Spleen (tissue), 11 donors: ENCODE measurements at regions not wholly inside any gene's neighbourhood (a gene's known extent, or its start where the extent isn't known, plus 50 kb on each side); places are given as distances from the start of the nearest gene placed in this dataset.

Experiments
- DNase-seq: peaks from one replicate; pipeline ENCODE4 v3.0.0-alpha.2; 2020
- H3K27ac ChIP-seq, 8 donors: fragments of 200-600 bp; sonication (generic) in 7 of 8; 1 replicate in 4 of 8; 2 replicates in 4 of 8; pipeline versions ENCODE4 v1.5.0 to v1.8.0; 2016 to 2021; ENCODE audit warnings: inconsistent platforms in 4 of 8, mild to moderate bottlenecking in 4 of 8, moderate library complexity in 1 of 8
- H3K27me3 ChIP-seq, 7 donors: fragments of 200-600 bp; sonication (generic) in 6 of 7; replicated peaks in 1 of 7; 1 replicate in 4 of 7; 2 replicates in 3 of 7; pipeline versions ENCODE4 v1.5.0 to v1.8.0; 2016 to 2021; ENCODE audit warnings: inconsistent platforms in 3 of 7, mild to moderate bottlenecking in 1 of 7
- H3K36me3 ChIP-seq, 6 donors: fragments of 200-600 bp; sonication (generic) in 5 of 6; 1 replicate in 4 of 6; 2 replicates in 2 of 6; pipeline versions ENCODE4 v1.5.0 to v1.8.0; 2016 to 2021; ENCODE audit warnings: inconsistent platforms in 2 of 6
- H3K4me1 ChIP-seq, 6 donors: fragments of 200-600 bp; sonication (generic) in 5 of 6; 1 replicate in 3 of 6; 2 replicates in 3 of 6; pipeline versions ENCODE4 v1.5.0 to v1.8.0; 2016 to 2021; ENCODE audit warnings: inconsistent platforms in 3 of 6
- H3K4me3 ChIP-seq, 8 donors: fragments of 200-600 bp; sonication (generic) in 7 of 8; 1 replicate in 4 of 8; 2 replicates in 4 of 8; pipeline versions ENCODE4 v1.5.0 to v1.8.0; 2016 to 2021; ENCODE audit warnings: inconsistent platforms in 4 of 8, mild to moderate bottlenecking in 4 of 8, moderate library complexity in 2 of 8
- H3K9me3 ChIP-seq, 8 donors: fragments of 200-600 bp; sonication (generic) in 7 of 8; 1 replicate in 4 of 8; 2 replicates in 4 of 8; pipeline versions ENCODE4 v1.5.0 to v1.8.0; 2016 to 2021; ENCODE audit warnings: inconsistent platforms in 4 of 8
- CTCF ChIP-seq, 11 experiments: fragments of 200-600 bp in 7 of 11; fragments of 450-650 bp in 4 of 11; sonication (generic) in 4 of 11; IDR thresholded peaks in 8 of 11; conservative IDR thresholded peaks in 3 of 11; 1 replicate in 7 of 11; 2 replicates in 4 of 11; pipeline versions ENCODE4 v1.4.0 to v1.8.0; 2016 to 2021; ENCODE audit warnings: antibody characterized with exemption in 11 of 11, inconsistent platforms in 4 of 11, mild to moderate bottlenecking in 1 of 11
- POLR2A ChIP-seq, 3 donors: fragments of 450-650 bp; IDR thresholded peaks; one replicate each; pipeline ENCODE4 v1.5.1; 2017; ENCODE audit warnings: antibody characterized with exemption in 3 of 3, mild to moderate bottlenecking in 1 of 3
- POLR2AphosphoS5 ChIP-seq, 3 donors: sonication (generic); formaldehyde crosslinking; IDR thresholded peaks; one replicate each; pipeline ENCODE4 v1.5.1; 2017; ENCODE audit warnings: antibody characterized with exemption in 3 of 3
- WGBS, 5 donors: extraction: QIAGEN DNeasy Blood & Tissue Kit in 3 of 5; methylation state at CpG; one replicate each; pipeline versions ENCODE4 v1.1.5 to v1.1.7; 2013 to 2018; 5-methylcytosine and 5-hydroxymethylcytosine counted together
- intact Hi-C: fragments of 100-400 bp; cut with DNase I; formaldehyde crosslinking; loops from one replicate; pipeline ENCODE4 v1.15.0; 2023; ENCODE audit warnings: low total_unique reads
- donor health status: healthy with polysubstance abuse.
- donor health status: DM: no; HTN: no; CAD: no; lungs with moderate emphysema.
- donor health status: DM: no; HTN: no; CAD: no.
- donor health status: Bipolar disorder and iron deficiency.
- donor health status: healthy.
- donor health status: DM: no; HTN: no; CAD: no.
- donor health status: DM: yes; HTN: yes; CAD: no.

- Histone ChIP-seq H3K27me3 (peaks cover 0 to 11% (median 0%) of the 10 kb centered on the region in 7 donors), H3K4me3 (no peak overlapping the region), H3K27ac (no peak overlapping the region), H3K4me1 (no peaks in the 10 kb centered on the region), H3K9me3 (peaks cover 0 to 8% (median 0%) of the 10 kb centered on the region in 8 donors), H3K36me3 (no peaks in the 10 kb centered on the region)
- TF ChIP-seq POLR2A (IDR thresholded peaks at IDR 0.05): no peak
- TF ChIP-seq POLR2AphosphoS5 (IDR thresholded peaks at IDR 0.05): no peak
- TF ChIP-seq CTCF (IDR thresholded peaks at IDR 0.05 in 8 of 11, conservative IDR thresholded peaks at IDR 0.05 in 3 of 11): no peak
- peak; percentile 36 for DNase-seq
- intact Hi-C loops: no loop called here
- 81 to 93% (median 91%) methylated on average over 6 of the region's 6 CpGs for WGBS, 5 donors
Measured at GRCh38 chr2:128660836-128661235, 342.2 kb upstream of the HS6ST1 start.

GRCh38 chr2:128661311-128661710 lies 342.6 kb upstream of the HS6ST1 start:
- Histone ChIP-seq H3K36me3 (no peaks in the 10 kb centered on the region), H3K4me1 (no peaks in the 10 kb centered on the region), H3K9me3 (peaks cover 0 to 8% (median 0%) of the 10 kb centered on the region in 8 donors), H3K27me3 (peaks cover 0 to 11% (median 0%) of the 10 kb centered on the region in 7 donors), H3K27ac (no peak overlapping the region), H3K4me3 (no peak overlapping the region)
- intact Hi-C loops: no loop called here
- 85 to 93% (median 87%) methylated on average over 4 to 5 of the region's 5 CpGs for WGBS, 5 donors
- TF ChIP-seq CTCF (IDR thresholded peaks at IDR 0.05 in 8 of 11, conservative IDR thresholded peaks at IDR 0.05 in 3 of 11) (no peak), POLR2AphosphoS5 (IDR thresholded peaks at IDR 0.05) (no peak), POLR2A (IDR thresholded peaks at IDR 0.05) (no peak)
- DNase-seq: peak; percentile 66

- peaks cover 0 to 1% (median 0%) of the 10 kb centered on the region in 8 donors for H3K9me3 ChIP-seq
- intact Hi-C loops: no loop called here
- H3K27me3 ChIP-seq: peaks cover 0 to 15% (median 0%) of the 10 kb centered on the region in 7 donors
- H3K36me3 ChIP-seq: no peaks in the 10 kb centered on the region
- H3K4me3 ChIP-seq: no peak overlapping the region
- TF ChIP-seq POLR2AphosphoS5 (IDR thresholded peaks at IDR 0.05) (no peak), CTCF (IDR thresholded peaks at IDR 0.05 in 8 of 11, conservative IDR thresholded peaks at IDR 0.05 in 3 of 11) (no peak), POLR2A (IDR thresholded peaks at IDR 0.05) (no peak)
- DNase-seq: peak; percentile 52
- WGBS, 5 donors: 22 to 34% (median 33%) methylated on average over 8 of the region's 8 CpGs
- H3K4me1 ChIP-seq: no peaks in the 10 kb centered on the region
- H3K27ac ChIP-seq: no peak overlapping the region
Measured at GRCh38 chr2:128662051-128662471, 343.4 kb upstream of the HS6ST1 start.

GRCh38 chr2:128663371-128664050 lies 344.8 kb upstream of the HS6ST1 start:
- Histone ChIP-seq H3K4me1 (no peaks in the 10 kb centered on the region), H3K9me3 (no peaks in the 10 kb centered on the region), H3K27ac (no peak overlapping the region), H3K36me3 (no peaks in the 10 kb centered on the region), H3K4me3 (no peak overlapping the region), H3K27me3 (peaks cover 0 to 20% (median 0%) of the 10 kb centered on the region in 7 donors)
- intact Hi-C loops: no loop called here
- TF ChIP-seq POLR2A (IDR thresholded peaks at IDR 0.05) (no peak), POLR2AphosphoS5 (IDR thresholded peaks at IDR 0.05) (no peak), CTCF (IDR thresholded peaks at IDR 0.05 in 8 of 11, conservative IDR thresholded peaks at IDR 0.05 in 3 of 11) (no peak)
- WGBS, 5 donors: 80 to 91% (median 87%) methylated on average over 11 to 12 of the region's 12 CpGs
- peak; percentile 55 for DNase-seq
